ENCODE measurements at regions not wholly inside any gene's neighbourhood (a gene's known extent, or its start where the extent isn't known, plus 50 kb on each side); places are given as distances from the start of the nearest gene placed in this dataset.

GRCh38 chr4:184528713-184529112 lies 54.4 kb upstream of the IRF2 start:
- no peak for DNase-seq (ENCODE audit: low read depth in 1 of 2, low spot score in 1 of 2)

GRCh38 chr4:184528051-184528450 lies 53.7 kb upstream of the IRF2 start:
- Histone ChIP-seq H3K27ac (replicated peaks) (no peak overlapping the region), H3K4me3 (replicated peaks; ENCODE audit: insufficient read depth, low read length) (no peak overlapping the region)
- no peak for TF ChIP-seq REST (IDR thresholded peaks at IDR 0.05; ENCODE audit: insufficient replicate concordance, low read depth)
- TF ChIP-seq CTCF (IDR thresholded peaks at IDR 0.05; ENCODE audit: insufficient read depth, low read length), result no peak

More at GRCh38 chr4:184528713-184529112, 54.4 kb upstream of the IRF2 start:
- Histone ChIP-seq H3K27ac (replicated peaks) (no peak overlapping the region), H3K4me3 (replicated peaks; ENCODE audit: insufficient read depth, low read length) (no peak overlapping the region), H3K27me3 (ENCODE audit: insufficient read depth, poor library complexity, severe bottlenecking) (no peaks in the 10 kb centered on the region)
- TF ChIP-seq POLR2AphosphoS5 (IDR thresholded peaks at IDR 0.05; ENCODE audit: low read depth), result no peak
- TF ChIP-seq SPI1 (IDR thresholded peaks at IDR 0.05; ENCODE audit: borderline replicate concordance, low read depth), result no peak
- TF ChIP-seq GABPA (IDR thresholded peaks at IDR 0.05; ENCODE audit: low read depth), result no peak
- no peak for TF ChIP-seq REST (IDR thresholded peaks at IDR 0.05; ENCODE audit: insufficient replicate concordance, low read depth)
- TF ChIP-seq CTCF (IDR thresholded peaks at IDR 0.05; ENCODE audit: insufficient read depth, low read length), result no peak

GRCh38 chr4:184526228-184526627 lies 51.9 kb upstream of the IRF2 start:
- TF ChIP-seq SPI1 (IDR thresholded peaks at IDR 0.05; ENCODE audit: borderline replicate concordance, low read depth), result peak; percentile 55; the same call in 1 of the 2 replicates
- no peak for TF ChIP-seq POLR2AphosphoS5 (IDR thresholded peaks at IDR 0.05; ENCODE audit: low read depth)
- Histone ChIP-seq H3K27me3 (ENCODE audit: insufficient read depth, poor library complexity, severe bottlenecking) (no peaks in the 10 kb centered on the region), H3K4me3 (replicated peaks; ENCODE audit: insufficient read depth, low read length) (no peak overlapping the region), H3K27ac (replicated peaks) (no peak overlapping the region)
- DNase-seq (ENCODE audit: low read depth in 1 of 2, low spot score in 1 of 2), result no peak

More at GRCh38 chr4:184528051-184528450, 53.7 kb upstream of the IRF2 start:
- no peaks in the 10 kb centered on the region for H3K27me3 ChIP-seq (ENCODE audit: insufficient read depth, poor library complexity, severe bottlenecking)
- DNase-seq (ENCODE audit: low read depth in 1 of 2, low spot score in 1 of 2), result no peak
